Neural cell (in vitro differentiated cells): ENCODE measurements at regions not wholly inside any gene's neighbourhood (a gene's known extent, or its start where the extent isn't known, plus 50 kb on each side); places are given as distances from the start of the nearest gene placed in this dataset.

Experiments
- CTCF ChIP-seq: fragments of 450-650 bp; IDR thresholded peaks from 2 replicates; pipeline ENCODE4 v1.5.1; 2014; ENCODE audit warnings: antibody characterized with exemption, mild to moderate bottlenecking, moderate library complexity; ENCODE audit not compliant: poor library complexity, severe bottlenecking
- EZH2 ChIP-seq: fragments of 200-600, 300-800 bp; shearing (Covaris generic), sonication (generic); IDR thresholded peaks from 2 replicates; pipeline ENCODE4 v1.6.1; 2014; ENCODE audit warnings: antibody characterized with exemption, low read length, borderline replicate concordance, mild to moderate bottlenecking; ENCODE audit not compliant: insufficient read depth, poor library complexity, severe bottlenecking
- POLR2AphosphoS5 ChIP-seq: IDR thresholded peaks from 2 replicates; pipeline ENCODE4 v1.6.1; 2012
- RAD21 ChIP-seq: fragments of 450-650 bp; conservative IDR thresholded peaks from 2 replicates; pipeline ENCODE4 v1.6.1; 2014; ENCODE audit warnings: antibody characterized with exemption, mild to moderate bottlenecking, moderate library complexity
- REST ChIP-seq: IDR thresholded peaks from 2 replicates; pipeline ENCODE4 v1.6.1; 2012; ENCODE audit warnings: borderline replicate concordance
- TAF1 ChIP-seq: IDR thresholded peaks from 2 replicates; pipeline ENCODE4 v1.6.1; 2012; ENCODE audit warnings: low read depth

- TF ChIP-seq CTCF: no peak
- no peak for TF ChIP-seq EZH2
- TF ChIP-seq POLR2AphosphoS5: no peak
- TF ChIP-seq TAF1: no peak
- TF ChIP-seq RAD21: no peak
- TF ChIP-seq REST: no peak
Measured at GRCh38 chr5:124613273-124613953, 133.0 kb downstream of the ZNF608 start.
